AG08396 (cell line): ENCODE measurements at regions not wholly inside any gene's neighbourhood (a gene's known extent, or its start where the extent isn't known, plus 50 kb on each side); places are given as distances from the start of the nearest gene placed in this dataset.

Experiments used
- DNase-seq: peaks from one replicate; pipeline ENCODE4 v3.0.0; 2012; ENCODE audit warnings: low spot score, mixed read lengths

- DNase-seq = no peak
These were observed 116.0 kb upstream of the ANKRD1 start for GRCh38 chr10:91036807-91037411.

- no peak for DNase-seq
These were observed 118.1 kb upstream of the ANKRD1 start for GRCh38 chr10:91038971-91039370.

GRCh38 chr10:91040343-91040742 is 119.5 kb upstream of the ANKRD1 start:
- DNase-seq = no peak

GRCh38 chr10:91042069-91042468 is 121.2 kb upstream of the ANKRD1 start:
- no peak for DNase-seq

GRCh38 chr10:91043173-91043910 is 122.5 kb upstream of the ANKRD1 start:
- DNase-seq = peak; percentile 27

GRCh38 chr10:91046869-91047268 is 126.0 kb upstream of the ANKRD1 start:
- no peak for DNase-seq

- no peak for DNase-seq
These were observed 127.5 kb upstream of the ANKRD1 start for GRCh38 chr10:91048380-91048779.

GRCh38 chr10:91049296-91049987 is 128.6 kb upstream of the ANKRD1 start:
- DNase-seq = no peak

GRCh38 chr10:91049988-91050360 is 129.1 kb upstream of the ANKRD1 start:
- no peak for DNase-seq

GRCh38 chr10:91050371-91051034 is 129.6 kb upstream of the ANKRD1 start:
- DNase-seq = no peak

- no peak for DNase-seq
These were observed 130.9 kb upstream of the ANKRD1 start for GRCh38 chr10:91051829-91052228.

GRCh38 chr10:91054325-91054724 is 133.4 kb upstream of the ANKRD1 start:
- DNase-seq = no peak

GRCh38 chr10:91061187-91061586 is 140.3 kb upstream of the ANKRD1 start:
- no peak for DNase-seq

- no peak for DNase-seq
These were observed 140.7 kb upstream of the ANKRD1 start for GRCh38 chr10:91061608-91062007.

- DNase-seq = no peak
These were observed 141.2 kb upstream of the ANKRD1 start for GRCh38 chr10:91062091-91062490.

GRCh38 chr10:91071786-91072185 is 148.7 kb upstream of the PCGF5 start:
- DNase-seq = no peak

GRCh38 chr10:91073286-91073979 is 147.0 kb upstream of the PCGF5 start:
- no peak for DNase-seq

- DNase-seq = no peak
These were observed 143.4 kb upstream of the PCGF5 start for GRCh38 chr10:91076991-91077548.

- DNase-seq = peak; percentile 19
These were observed 142.9 kb upstream of the PCGF5 start for GRCh38 chr10:91077549-91078071.

- no peak for DNase-seq
These were observed 139.7 kb upstream of the PCGF5 start for GRCh38 chr10:91080776-91081175.

- no peak for DNase-seq
These were observed 138.0 kb upstream of the PCGF5 start for GRCh38 chr10:91082447-91082846.
